HL-60/S4 treated with phorbol 12-myristate 13-acetate at 8.2 ng/mL for 4 days and 3 days (cell line): ENCODE measurements at regions not wholly inside any gene's neighbourhood (a gene's known extent, or its start where the extent isn't known, plus 50 kb on each side); places are given as distances from the start of the nearest gene placed in this dataset.
"Not testable (repeated sequence)": the region's sequence is repeated elsewhere in the genome, so short reads cannot be mapped to it uniquely, and the experiment has no call there.

Experiments
- in situ Hi-C: fragments of 300-500 bp; cut with MboI; formaldehyde crosslinking; loops from 2 replicates; pipeline ENCODE4 v1.15.0; 2022; ENCODE audit warnings: low sequenced_read_pairs

- in situ Hi-C loops, result no loop called here
Measured at GRCh38 chr17:53635444-53635843, 187.3 kb upstream of the KIF2B start.

GRCh38 chr17:53633856-53634255 lies 188.9 kb upstream of the KIF2B start:
- in situ Hi-C loops, result no loop called here

- in situ Hi-C loops, result no loop called here
Measured at GRCh38 chr17:53631486-53631885, 191.2 kb upstream of the KIF2B start.

- in situ Hi-C loops, result no loop called here
Measured at GRCh38 chr17:53630638-53631037, 192.1 kb upstream of the KIF2B start.

DNA sequence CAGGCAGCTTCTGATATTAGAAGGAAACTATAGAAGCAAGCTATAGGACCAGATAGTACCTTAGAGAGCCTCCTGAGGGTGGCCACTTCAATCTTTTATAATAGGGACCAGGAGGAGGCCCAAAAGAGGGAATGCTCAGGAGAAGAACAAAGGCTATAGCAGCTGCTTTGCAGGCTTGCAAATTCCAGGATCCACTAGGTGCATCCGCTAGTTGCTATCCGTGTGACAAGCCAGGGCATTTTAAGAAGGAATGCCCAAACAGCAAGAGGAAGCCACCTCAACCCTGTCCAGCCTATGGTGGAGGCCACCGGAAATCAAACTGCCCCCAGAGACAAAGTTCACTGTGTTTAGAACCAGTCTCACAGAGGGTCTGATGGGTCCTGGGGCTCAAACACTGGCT lies 192.6 kb upstream of the KIF2B start:
- in situ Hi-C loops, result no loop called here

- in situ Hi-C loops, result no loop called here
Measured at GRCh38 chr17:53629188-53629587, 193.5 kb upstream of the KIF2B start.

- in situ Hi-C loops, result no loop called here
Measured at GRCh38 chr17:53628011-53628410, 194.7 kb upstream of the KIF2B start.

DNA sequence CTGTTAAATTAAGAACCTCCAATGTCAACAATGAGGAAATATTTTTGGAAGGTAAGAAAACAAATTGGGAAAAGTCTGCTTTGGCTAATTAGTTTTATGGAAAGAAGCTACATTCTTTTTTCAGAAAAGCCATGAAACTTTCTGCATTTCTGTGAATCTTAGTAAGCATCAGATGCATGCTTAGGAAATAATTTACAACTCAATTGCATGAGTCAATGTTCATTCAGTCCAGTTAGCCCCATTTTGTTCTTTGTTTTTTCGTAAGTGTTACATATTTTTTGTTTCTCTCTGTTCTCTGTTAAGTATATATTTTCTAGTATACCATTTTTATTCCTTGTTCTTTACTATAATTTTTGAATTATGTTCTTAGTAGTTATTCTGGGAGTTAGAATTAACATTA lies 195.2 kb upstream of the KIF2B start:
- in situ Hi-C loops, result no loop called here

DNA sequence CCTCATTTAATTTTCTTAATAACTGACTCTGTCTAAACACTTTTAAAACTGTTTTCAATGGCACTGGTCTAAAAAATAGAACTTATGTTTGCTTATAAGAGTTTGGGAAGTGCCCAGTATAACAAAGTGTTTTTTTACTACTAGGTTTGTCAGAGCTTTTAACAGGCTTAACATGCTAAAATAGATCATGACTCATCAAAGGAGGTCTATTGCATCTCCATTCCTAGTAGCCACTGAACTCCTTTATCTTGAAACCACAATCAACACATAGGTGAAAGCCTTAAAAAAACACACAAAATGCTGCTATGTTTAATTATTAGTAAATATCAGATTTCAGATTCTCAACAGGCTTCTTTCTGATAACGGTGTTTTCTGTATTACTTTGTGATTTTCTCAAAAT lies 196.4 kb upstream of the KIF2B start:
- in situ Hi-C loops, result no loop called here

GRCh38 chr17:53619025-53619424 lies 203.7 kb upstream of the KIF2B start:
- in situ Hi-C loops, result no loop called here

- in situ Hi-C loops, result not testable (repeated sequence)
Measured at GRCh38 chr17:53608208-53608607, 214.5 kb upstream of the KIF2B start.

DNA sequence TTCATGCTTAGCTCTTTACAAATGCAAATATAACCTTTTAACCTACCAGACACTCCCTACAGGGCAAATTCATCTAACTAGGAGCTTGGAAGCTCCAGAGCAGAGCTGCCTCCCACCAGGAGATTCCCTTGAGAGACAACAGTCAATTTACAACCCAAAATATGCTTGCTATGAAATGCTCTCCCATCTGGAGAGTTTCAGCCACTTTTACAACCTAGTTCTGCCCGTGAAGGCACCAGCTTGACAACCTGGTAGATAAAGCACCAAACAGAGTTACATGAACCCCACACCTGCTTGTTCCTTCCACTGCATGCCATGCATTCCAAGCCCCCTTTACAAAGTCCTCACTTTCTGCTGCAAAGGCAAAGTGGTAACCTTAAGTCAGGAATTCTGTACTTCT lies 215.3 kb upstream of the KIF2B start:
- in situ Hi-C loops, result no loop called here

GRCh38 chr17:53588317-53588716 lies 234.4 kb upstream of the KIF2B start:
- in situ Hi-C loops, result no loop called here

GRCh38 chr17:53574038-53574437 lies 248.7 kb upstream of the KIF2B start:
- in situ Hi-C loops, result no loop called here

DNA sequence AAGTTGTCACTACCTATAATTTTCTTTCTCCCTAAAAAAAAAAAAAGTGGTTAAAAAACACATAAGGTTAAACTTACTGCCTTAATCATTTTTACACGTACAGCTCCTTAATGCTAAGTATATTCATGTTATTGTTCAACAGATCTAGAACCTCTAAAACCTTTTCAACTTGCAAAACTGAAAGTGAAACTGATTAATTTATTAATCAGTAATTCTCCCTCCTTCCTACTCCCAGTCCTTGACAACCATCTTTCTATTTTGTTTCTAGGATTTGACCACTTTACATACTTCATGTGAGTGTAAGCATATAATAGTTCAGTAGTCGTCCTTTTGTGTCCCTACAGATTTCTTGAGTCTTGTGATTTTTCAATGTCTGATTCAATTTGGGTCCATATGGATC lies 251.4 kb upstream of the KIF2B start:
- in situ Hi-C loops, result no loop called here

- in situ Hi-C loops, result no loop called here
Measured at GRCh38 chr17:53570731-53571130, 252.0 kb upstream of the KIF2B start.

- in situ Hi-C loops, result no loop called here
Measured at GRCh38 chr17:53560953-53561352, 261.8 kb upstream of the KIF2B start.

- in situ Hi-C loops, result no loop called here
Measured at GRCh38 chr17:53548252-53548651, 274.5 kb upstream of the KIF2B start.

- in situ Hi-C loops, result no loop called here
Measured at GRCh38 chr17:53543472-53543871, 279.3 kb upstream of the KIF2B start.

- in situ Hi-C loops, result no loop called here
Measured at GRCh38 chr17:53538129-53538617, 284.6 kb upstream of the KIF2B start.

GRCh38 chr17:53527473-53527872 lies 295.3 kb upstream of the KIF2B start:
- in situ Hi-C loops, result no loop called here

GRCh38 chr17:53525590-53525989 lies 297.1 kb upstream of the KIF2B start:
- in situ Hi-C loops, result no loop called here

- in situ Hi-C loops, result no loop called here
Measured at GRCh38 chr17:53516636-53517035, 306.1 kb upstream of the KIF2B start.

- in situ Hi-C loops, result no loop called here
Measured at GRCh38 chr17:53499277-53499676, 323.4 kb upstream of the KIF2B start.
